ENCODE measurements at regions not wholly inside any gene's neighbourhood (a gene's known extent, or its start where the extent isn't known, plus 50 kb on each side); places are given as distances from the start of the nearest gene placed in this dataset.
A peak's percentile ranks its signal among the peaks of the same experiment; 100 is the strongest.

DNA sequence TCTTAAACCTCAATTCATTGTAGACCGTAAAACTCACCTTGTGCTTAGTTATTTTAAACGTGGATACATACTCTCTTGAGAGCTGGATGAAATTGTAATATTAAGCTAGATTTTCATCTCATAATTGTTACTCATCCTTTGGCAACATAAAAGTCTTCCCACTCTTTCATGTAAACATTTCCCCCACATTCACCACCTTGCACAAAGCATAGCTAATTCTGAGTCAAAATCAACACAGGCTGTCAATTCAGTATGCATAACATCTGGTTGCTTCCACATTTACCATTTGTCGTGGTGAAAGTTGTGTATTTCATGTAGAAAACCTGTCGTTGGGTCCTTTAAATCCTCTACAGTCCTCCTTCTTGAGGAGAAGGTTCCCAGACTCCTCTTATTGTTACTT, 524.6 kb downstream of the OTOL1 start:
- no peak for DNase-seq

- peak; percentile 72 for DNase-seq
Measured at GRCh38 chr3:162022911-162023310, 526.3 kb downstream of the OTOL1 start.

DNA sequence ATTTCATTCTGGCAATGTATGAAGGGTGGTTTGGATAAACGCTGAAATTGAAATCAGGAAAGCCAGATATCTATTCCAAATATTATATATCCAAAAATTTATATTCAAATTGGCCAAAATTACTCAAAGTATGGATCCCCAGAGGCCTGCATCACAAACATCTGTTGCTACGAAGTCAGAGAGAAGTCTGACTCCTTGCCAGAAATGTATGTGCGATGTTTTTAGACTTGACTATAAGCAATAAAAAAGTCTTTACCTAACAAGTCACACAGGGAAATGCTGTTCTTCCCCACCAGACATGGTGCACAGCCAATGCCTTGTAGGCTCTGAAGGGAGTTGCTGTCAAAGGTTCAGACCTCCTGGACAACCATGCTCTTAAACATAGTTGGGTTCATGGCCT, 533.1 kb downstream of the OTOL1 start:
- DNase-seq: no peak

DNA sequence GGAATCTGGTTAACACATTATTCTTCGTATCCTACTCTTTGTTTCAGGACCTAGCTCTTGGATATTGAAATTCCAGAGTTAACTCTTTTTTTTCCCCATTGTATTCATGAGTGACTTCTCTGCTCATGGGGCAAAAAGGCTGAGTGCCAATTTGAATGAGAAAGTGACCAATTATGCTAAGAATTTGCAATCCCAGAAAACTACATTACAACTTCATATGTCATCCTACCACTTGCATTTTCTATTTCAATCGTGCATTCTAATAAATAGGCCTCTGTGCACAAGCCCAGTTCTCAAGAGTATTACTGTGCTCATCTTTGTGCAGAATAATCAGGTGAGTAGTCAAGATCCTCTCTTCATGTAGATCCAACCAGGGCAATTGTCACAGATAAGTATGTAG, 537.8 kb downstream of the OTOL1 start:
- no peak for DNase-seq

DNA sequence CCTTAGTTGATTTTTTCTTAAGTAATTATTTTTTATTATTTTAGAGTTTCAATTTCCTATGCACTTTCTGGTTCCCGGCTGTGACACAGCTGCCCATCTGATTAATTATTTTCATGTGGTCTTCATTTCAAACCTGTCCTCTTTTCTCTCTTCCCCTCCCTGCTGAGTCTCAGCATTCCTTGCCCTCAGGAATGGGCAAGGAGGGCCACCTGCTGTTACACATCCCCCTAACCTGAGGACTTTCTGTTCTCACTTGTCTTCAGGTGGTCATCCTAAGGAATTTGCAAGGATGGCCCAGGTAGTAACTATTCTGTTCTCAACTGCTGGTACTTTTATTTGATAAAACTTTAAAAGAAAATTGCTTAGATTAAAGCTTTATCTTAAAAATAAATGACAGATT, 545.0 kb downstream of the OTOL1 start:
- DNase-seq: no peak

DNA sequence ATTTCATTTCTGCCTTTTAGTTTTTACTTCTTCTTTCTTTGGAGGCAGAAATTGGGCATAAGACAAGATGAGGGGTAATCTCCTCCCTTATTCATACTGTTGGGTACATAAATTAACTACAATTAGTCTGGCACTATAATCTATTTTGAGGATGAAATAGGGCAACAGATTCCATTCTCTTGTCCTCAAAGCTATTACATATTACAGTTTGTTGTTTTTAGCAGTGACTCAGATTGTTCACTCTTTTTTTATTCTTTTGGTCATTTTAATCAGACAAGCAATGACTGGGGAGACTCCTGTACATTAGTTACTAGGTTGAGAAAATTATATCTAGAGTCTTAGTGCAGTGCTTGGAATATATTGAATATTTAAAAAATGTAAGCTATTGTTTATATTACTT, 556.0 kb downstream of the OTOL1 start:
- no peak for DNase-seq

- peak; percentile 82 for DNase-seq
Measured at GRCh38 chr3:162072656-162073164, 576.1 kb downstream of the OTOL1 start.

DNA sequence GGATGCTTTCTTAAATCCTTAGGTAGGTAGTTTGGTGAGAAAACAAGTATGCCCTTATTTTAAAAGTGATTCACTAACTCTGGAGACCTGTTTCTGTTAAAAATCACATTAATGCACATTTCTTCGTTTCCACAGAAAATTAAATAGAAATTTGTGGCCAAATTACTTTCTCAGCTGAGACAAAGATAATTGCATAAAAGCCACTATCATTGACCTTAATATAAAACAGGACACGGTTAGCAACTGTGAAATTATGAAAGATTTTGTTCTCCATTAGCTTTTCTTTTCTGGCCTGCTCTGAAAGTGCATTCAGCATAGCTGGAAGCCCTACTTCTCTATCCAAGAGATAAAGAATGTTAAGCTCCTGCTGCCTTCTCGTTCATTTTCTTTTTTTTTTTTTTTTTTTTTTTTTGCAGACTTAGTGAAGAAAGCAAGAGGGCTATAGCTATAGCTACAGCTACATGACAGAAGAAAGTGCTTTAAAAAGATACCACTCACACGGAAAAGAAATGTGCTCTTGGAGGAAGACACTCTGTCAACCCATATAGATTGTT, 576.9 kb downstream of the OTOL1 start:
- DNase-seq: no peak

- no peak for DNase-seq
Measured at GRCh38 chr3:162077108-162077507, 580.5 kb downstream of the OTOL1 start.

DNA sequence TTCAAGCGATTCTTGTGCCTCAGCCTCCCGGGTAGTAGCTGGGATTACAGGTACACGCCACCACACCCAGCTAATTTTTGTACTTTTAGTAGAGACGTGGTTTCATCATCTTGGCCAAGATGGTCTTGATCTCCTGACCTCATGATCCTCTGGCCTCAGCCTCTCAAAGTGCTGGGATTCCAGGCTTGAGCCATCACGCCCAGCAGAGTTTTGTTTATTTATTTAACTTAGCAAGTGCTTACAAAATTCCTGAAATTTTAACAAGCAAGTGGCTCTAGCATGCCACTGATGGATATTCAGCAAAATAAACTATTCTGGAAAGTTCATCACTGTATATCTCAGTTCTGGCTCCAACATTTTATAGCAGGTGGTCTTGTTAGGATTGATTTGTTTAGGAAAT, 585.9 kb downstream of the OTOL1 start:
- no peak for DNase-seq

GRCh38 chr3:162087361-162087760, 590.8 kb downstream of the OTOL1 start:
- no peak for DNase-seq

GRCh38 chr3:162092751-162093150, 596.1 kb downstream of the OTOL1 start:
- no peak for DNase-seq

DNA sequence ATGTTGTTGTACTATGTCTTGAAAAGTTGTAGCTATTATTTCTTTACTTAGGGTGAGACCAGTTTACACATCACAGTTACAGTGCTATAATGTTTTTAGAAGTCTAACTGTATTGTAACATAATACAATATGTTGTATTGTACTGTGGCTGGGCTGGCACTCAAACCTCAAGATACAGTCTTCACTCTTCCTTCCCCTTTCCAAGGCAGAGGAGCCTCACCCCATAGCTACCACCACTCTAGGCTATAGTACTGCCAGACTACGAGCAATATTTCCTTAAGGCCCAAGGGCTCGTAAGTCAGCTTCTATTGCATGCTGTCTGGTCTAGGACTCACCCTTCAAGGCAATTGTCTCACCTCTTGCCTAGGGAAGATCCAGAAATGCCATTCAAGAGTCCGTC, 597.7 kb downstream of the OTOL1 start:
- DNase-seq: no peak

- peak; percentile 8 for DNase-seq
Measured at GRCh38 chr3:162096874-162097273, 600.3 kb downstream of the OTOL1 start.

DNA sequence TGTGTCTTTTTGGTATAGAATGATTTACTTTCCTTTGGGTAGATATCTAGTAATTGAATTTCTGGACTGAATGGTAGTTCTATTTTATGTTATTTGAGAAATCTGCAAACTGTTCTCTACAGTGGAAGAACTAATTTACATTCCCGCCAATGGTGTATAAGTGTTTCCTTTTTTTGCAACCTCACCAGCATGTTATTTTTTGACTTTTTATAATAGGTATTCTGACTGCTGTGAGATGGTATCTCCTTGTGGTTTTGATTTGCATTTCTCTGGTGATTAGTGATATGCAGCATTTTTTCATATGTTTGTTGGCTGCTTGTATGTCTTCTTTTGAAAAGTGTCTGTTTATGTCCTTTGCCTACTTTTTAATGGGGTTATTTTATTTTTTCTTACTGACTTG, 607.2 kb downstream of the OTOL1 start:
- no peak for DNase-seq

GRCh38 chr3:162111861-162112260, 615.3 kb downstream of the OTOL1 start:
- no peak for DNase-seq

GRCh38 chr3:162112719-162113118, 616.1 kb downstream of the OTOL1 start:
- peak; percentile 5 for DNase-seq

- no peak for DNase-seq
Measured at GRCh38 chr3:162117961-162118360, 621.4 kb downstream of the OTOL1 start.

DNA sequence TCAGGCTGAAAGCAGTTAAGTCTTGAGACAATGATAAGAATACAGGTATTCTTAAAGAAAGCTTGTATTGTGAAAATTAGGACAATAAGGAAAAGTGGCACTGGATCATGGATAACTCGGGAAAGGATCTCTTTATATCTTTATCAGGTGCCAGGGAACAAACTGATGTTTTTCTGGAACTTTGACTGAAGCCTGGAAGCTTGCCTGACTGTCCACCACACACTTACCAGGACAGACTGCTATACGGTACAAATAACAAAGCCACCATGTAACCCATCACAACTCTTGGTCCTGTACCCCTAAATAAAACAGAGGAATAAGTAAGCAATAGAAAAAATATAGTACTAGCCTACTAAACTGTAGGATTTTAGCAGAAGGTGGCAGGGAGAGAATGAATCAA, 623.0 kb downstream of the OTOL1 start:
- DNase-seq: no peak

- DNase-seq: no peak
Measured at GRCh38 chr3:162122405-162122804, 625.8 kb downstream of the OTOL1 start.

- no peak for DNase-seq
Measured at GRCh38 chr3:162125790-162126189, 629.2 kb downstream of the OTOL1 start.

DNA sequence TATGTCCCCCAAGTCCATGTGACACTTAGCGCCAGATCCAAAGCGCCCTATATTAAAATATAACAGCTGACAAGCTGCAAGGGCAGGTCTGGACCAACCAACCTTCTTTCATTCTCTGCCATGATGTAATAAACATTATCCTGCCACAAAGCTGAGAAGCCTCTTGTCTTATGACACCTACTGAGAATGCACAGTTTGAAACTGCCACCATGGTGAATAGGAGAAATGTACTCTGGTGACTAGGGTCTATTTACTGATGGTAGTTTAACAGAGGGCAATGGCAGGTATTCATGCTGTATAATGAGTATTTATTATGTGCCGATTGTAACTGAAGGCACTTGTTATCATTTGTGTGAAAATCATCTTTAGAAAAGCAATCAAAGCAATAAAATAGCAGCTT, 634.0 kb downstream of the OTOL1 start:
- DNase-seq: peak; percentile 81

- no peak for DNase-seq
Measured at GRCh38 chr3:162132981-162133380, 636.4 kb downstream of the OTOL1 start.

DNA sequence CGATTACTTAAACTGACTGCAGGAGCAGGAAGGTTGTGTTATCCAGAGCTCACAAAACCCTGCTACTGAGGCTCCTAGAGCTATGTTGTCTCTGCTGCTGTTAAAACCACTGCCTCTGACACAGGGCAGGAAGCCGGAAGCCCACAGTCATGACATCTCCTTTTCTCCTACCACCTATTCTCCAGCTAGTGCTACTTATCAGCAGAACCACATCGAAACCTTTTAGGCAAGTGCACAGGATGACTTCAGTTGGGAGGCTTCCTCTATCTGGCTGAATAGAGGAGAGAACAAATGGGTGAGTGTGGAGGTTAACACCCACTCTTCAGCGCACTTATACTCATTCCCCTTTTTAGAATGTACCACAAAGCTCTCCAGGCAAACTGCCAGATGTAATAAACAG, 638.0 kb downstream of the OTOL1 start:
- DNase-seq: no peak

- no peak for DNase-seq
Measured at GRCh38 chr3:162136136-162136535, 639.5 kb downstream of the OTOL1 start.

- DNase-seq: no peak
Measured at GRCh38 chr3:162138509-162138908, 641.9 kb downstream of the OTOL1 start.

Data from NCI-H69 (cell line).